ENCODE measurements at regions not wholly inside any gene's neighbourhood (a gene's known extent, or its start where the extent isn't known, plus 50 kb on each side); places are given as distances from the start of the nearest gene placed in this dataset.
A peak's percentile ranks its signal among the peaks of the same experiment; 100 is the strongest.

GRCh38 chr13:99636728-99637353 lies 135.6 kb downstream of the TM9SF2 start:
- no peak for DNase-seq

DNA sequence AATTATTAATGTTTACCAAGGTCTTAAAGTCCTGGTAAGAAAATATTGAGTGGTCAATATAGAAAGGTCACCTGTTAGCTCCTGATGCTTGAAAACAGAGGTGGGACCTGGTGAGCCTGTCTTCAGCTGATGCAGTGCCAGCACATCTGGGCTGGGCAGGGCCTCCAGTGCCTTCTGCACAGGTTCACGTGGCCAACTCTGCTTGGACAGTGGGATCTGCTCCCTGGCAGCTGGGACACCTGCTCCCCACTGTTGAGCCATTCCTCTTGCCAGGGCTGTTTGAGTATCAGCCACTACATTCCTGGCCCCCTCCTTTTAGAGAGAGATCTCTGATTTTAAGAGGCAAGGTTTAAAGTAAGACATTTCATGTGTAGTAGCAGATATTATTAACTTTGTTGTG lies 135.0 kb downstream of the TM9SF2 start:
- DNase-seq = no peak

GRCh38 chr13:99634672-99635071 lies 133.4 kb downstream of the TM9SF2 start:
- DNase-seq = no peak

DNA sequence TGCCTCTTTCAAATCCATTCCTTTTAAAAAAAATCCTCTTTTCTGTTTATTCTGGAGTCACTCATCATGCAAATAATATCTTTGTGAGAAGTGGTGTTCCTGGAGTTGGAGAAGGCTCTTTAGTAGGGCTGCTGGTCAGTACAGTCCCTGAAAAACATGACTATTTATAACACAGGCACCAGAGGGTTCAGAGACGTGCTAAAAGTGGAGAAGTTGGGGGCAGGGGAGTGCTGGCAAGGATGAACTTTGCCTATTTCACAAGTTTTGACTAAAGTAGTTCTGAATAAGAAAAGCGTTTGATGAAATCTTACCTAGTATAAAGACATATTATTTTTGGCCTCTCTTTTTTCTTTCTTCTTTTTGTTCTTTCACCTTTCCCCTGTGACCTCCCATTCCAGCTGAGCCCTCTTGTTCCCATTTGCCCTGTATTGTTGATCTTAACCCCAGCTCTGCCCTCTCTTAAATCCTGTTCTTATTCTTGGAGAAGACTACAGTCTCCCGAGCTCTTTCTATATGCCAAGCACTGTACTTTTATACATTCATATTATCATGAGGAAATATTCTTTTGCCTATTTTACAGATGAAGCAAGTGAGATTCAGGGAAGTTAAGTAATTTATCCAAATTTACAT lies 129.1 kb downstream of the TM9SF2 start:
- no peak for DNase-seq

DNA sequence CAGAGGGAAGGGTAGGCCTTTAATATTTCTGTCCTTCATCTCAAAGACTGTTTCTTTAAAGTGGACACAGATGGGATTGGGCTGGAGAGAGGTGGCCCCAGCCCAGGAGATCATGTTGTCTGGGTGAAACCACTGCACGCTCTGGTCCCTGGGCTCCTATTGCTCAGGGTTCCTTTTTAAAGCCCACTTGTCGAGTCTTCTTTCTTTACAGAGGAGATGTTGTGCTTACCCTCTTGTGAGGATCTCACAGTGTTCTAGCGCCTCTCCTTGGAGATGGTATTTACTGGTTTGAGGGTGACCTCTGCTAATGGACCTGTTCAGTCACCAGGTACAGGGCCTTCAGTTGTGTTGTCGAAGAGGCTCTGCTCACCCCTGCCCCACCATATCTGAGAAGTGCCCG lies 128.4 kb downstream of the TM9SF2 start:
- DNase-seq = no peak

GRCh38 chr13:99628442-99628841 lies 127.2 kb downstream of the TM9SF2 start:
- no peak for DNase-seq

- DNase-seq = peak; percentile 51
Measured at GRCh38 chr13:99626461-99627082, 125.3 kb downstream of the TM9SF2 start.

- no peak for DNase-seq
Measured at GRCh38 chr13:99624936-99625540, 123.8 kb downstream of the TM9SF2 start.

DNA sequence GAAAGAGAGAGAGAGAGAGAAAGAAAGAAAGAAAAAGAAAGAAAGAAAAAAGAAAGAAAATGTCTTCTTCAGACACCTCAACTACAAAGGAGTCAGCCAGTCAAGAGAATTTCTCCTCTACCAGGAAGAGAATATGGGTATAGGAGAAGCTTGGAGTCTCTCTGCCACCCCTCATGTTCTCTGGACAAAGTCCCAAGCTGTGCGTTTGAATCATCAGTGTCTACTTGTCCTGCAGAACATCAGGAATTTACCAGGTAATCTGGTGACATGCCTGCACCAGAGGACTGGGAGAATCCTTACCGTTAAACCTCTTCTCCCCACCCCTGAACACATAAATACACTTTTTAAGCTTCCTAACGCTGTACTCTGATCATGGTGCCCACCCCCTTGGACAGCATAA lies 119.5 kb downstream of the TM9SF2 start:
- no peak for DNase-seq

- no peak for DNase-seq
Measured at GRCh38 chr13:99619207-99619606, 117.9 kb downstream of the TM9SF2 start.

DNA sequence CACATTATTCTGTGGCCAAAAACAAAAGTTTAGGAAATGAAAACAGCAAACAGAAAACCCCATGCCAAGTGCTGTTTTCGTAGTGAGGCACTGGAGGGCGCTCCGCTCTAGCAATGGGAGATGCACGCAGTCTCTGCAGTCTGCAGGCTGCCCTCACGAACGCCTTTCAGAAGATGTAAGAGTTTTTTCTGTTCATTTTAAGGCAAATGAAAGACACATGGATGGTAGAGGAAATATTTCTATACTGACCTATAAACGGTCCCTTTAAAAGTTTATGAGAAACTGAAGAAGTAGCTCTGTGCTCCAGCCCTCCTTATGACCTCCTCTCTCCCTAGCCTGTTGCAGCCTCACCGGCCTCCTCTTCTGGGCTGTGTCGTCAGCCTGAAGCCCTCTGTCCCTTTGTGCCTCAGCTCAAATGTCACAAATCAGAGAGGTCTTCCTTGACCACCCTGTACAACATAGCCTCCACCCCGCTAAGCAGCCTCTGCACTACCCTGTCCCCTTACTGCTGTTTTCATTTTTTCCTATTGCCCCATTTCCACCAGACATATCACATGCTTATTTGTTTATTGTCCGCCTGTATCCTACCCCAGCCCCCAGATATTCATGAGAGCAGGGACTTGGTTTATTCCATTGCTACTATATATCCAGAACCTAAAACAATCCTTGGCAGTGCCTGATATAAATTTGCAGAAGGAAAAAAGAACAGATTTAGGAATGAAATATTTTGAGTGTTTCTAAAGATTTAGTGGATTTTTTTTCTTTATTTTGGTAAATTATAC lies 116.4 kb downstream of the TM9SF2 start:
- DNase-seq = peak; percentile 52

- peak; percentile 34 for DNase-seq
Measured at GRCh38 chr13:99614465-99614885, 113.2 kb downstream of the TM9SF2 start.

All from fibroblast of skin of scalp (primary cell).